HEK293T (cell line): ENCODE measurements at regions not wholly inside any gene's neighbourhood (a gene's known extent, or its start where the extent isn't known, plus 50 kb on each side); places are given as distances from the start of the nearest gene placed in this dataset.

Experiments
- ELF4 ChIP-seq: fragments of 450-650 bp; IDR thresholded peaks from 2 replicates; pipeline ENCODE4 v1.6.1; 2017; ENCODE audit warnings: antibody characterized with exemption
- FOXA1 ChIP-seq: fragments of 450-650 bp; IDR thresholded peaks from 2 replicates; pipeline ENCODE4 v1.6.1; 2016; ENCODE audit warnings: mild to moderate bottlenecking
- L3MBTL2 ChIP-seq: fragments of 450-650 bp; conservative IDR thresholded peaks from 2 replicates; pipeline ENCODE4 v1.6.1; 2016; ENCODE audit warnings: mild to moderate bottlenecking
- PKNOX1 ChIP-seq: fragments of 450-650 bp; IDR thresholded peaks from 2 replicates; pipeline ENCODE4 v1.6.1; 2016
- SP1 ChIP-seq: fragments of 450-650 bp; IDR thresholded peaks from 2 replicates; pipeline ENCODE4 v1.6.1; 2017
- SUZ12 ChIP-seq: fragments of 450-650 bp; IDR thresholded peaks from 2 replicates; pipeline ENCODE4 v1.6.1; 2016; ENCODE audit warnings: mild to moderate bottlenecking

GRCh38 chr10:131689954-131690757, 210.7 kb upstream of the PPP2R2D start:
- TF ChIP-seq L3MBTL2, result no peak
- TF ChIP-seq SUZ12, result no peak
- TF ChIP-seq FOXA1, result no peak
- no peak for TF ChIP-seq ELF4
- TF ChIP-seq PKNOX1, result no peak
- no peak for TF ChIP-seq SP1
